HL-60 (cell line): ENCODE measurements at regions not wholly inside any gene's neighbourhood (a gene's known extent, or its start where the extent isn't known, plus 50 kb on each side); places are given as distances from the start of the nearest gene placed in this dataset.
"Not testable (repeated sequence)": the region's sequence is repeated elsewhere in the genome, so short reads cannot be mapped to it uniquely, and the experiment has no call there.

Experiments
- DNase-seq, 2 experiments: peaks; one replicate each; pipeline ENCODE4 v3.0.0-alpha.2; 2010 to 2020; ENCODE audit warnings: low read depth in 1 of 2, low spot score in 1 of 2
- H3K27ac ChIP-seq: fragments of 250-450 bp; sonication (Bioruptor Pico); replicated peaks from 2 replicates; pipeline ENCODE4 v1.5.1; 2020; ENCODE audit warnings: mild to moderate bottlenecking, moderate library complexity
- H3K27me3 ChIP-seq: fragments of 250-450 bp; sonication (Bioruptor Pico); 2 replicates; pipeline ENCODE4 v1.5.1; 2021; ENCODE audit warnings: mild to moderate bottlenecking, moderate library complexity; ENCODE audit not compliant: insufficient read depth, poor library complexity, severe bottlenecking
- H3K4me3 ChIP-seq: replicated peaks from 2 replicates; pipeline ENCODE4 v1.5.1; 2011; ENCODE audit warnings: mild to moderate bottlenecking, control low read depth, low read length; ENCODE audit not compliant: insufficient read depth
- CTCF ChIP-seq: IDR thresholded peaks from one replicate; pipeline ENCODE4 v1.5.1; 2011; ENCODE audit warnings: low read length, control low read depth, inconsistent platforms; ENCODE audit not compliant: insufficient read depth
- GABPA ChIP-seq: IDR thresholded peaks from 2 replicates; pipeline ENCODE4 v1.6.1; 2012; ENCODE audit warnings: low read depth
- POLR2AphosphoS5 ChIP-seq: IDR thresholded peaks from 2 replicates; pipeline ENCODE4 v1.6.1; 2012; ENCODE audit warnings: low read depth
- REST ChIP-seq: IDR thresholded peaks from 2 replicates; pipeline ENCODE4 v1.6.1; 2012; ENCODE audit warnings: low read depth; ENCODE audit not compliant: insufficient replicate concordance
- SPI1 ChIP-seq: IDR thresholded peaks from 2 replicates; pipeline ENCODE4 v1.6.1; 2012; ENCODE audit warnings: low read depth, mild to moderate bottlenecking, borderline replicate concordance

- Histone ChIP-seq H3K27ac (no peak overlapping the region), H3K27me3 (no peaks in the 10 kb centered on the region), H3K4me3 (no peak overlapping the region)
- TF ChIP-seq GABPA = no peak
- TF ChIP-seq REST = no peak
- no peak for TF ChIP-seq POLR2AphosphoS5
- no peak for TF ChIP-seq SPI1
- TF ChIP-seq CTCF = no peak
- DNase-seq = no peak
Observed at GRCh38 chr2:137913169-137913568, 51.1 kb upstream of the HNMT start.

GRCh38 chr2:137913648-137914047, 50.6 kb upstream of the HNMT start:
- not testable (repeated sequence) for H3K4me3 ChIP-seq, DNase-seq, H3K27ac ChIP-seq, H3K27me3 ChIP-seq
